Anterior cingulate cortex (tissue), 58 donors: ENCODE measurements at regions not wholly inside any gene's neighbourhood (a gene's known extent, or its start where the extent isn't known, plus 50 kb on each side); places are given as distances from the start of the nearest gene placed in this dataset.
A peak's percentile ranks its signal among the peaks of the same experiment; 100 is the strongest.

Source experiments
- DNase-seq, 58 donors: peaks; one replicate each; lab custom pipeline; 2025; lab: John Stamatoyannopoulos, UW

- peak in 13 of 58 donors; percentile 3 to 38 (median 10) for DNase-seq
Measured at GRCh38 chr2:7999683-8000476, 682.0 kb upstream of the ID2 start.

- no peak for DNase-seq
Measured at GRCh38 chr2:8000870-8001269, 681.0 kb upstream of the ID2 start.

- DNase-seq: no peak
Measured at GRCh38 chr2:8002765-8003393, 679.0 kb upstream of the ID2 start.

- peak in 3 of 58 donors; percentile 5 to 34 (median 15) for DNase-seq
Measured at GRCh38 chr2:8003462-8004075, 678.3 kb upstream of the ID2 start.

GRCh38 chr2:8004250-8004681, 677.6 kb upstream of the ID2 start:
- no peak for DNase-seq

- DNase-seq: no peak
Measured at GRCh38 chr2:8006181-8006580, 675.7 kb upstream of the ID2 start.

GRCh38 chr2:8006626-8007025, 675.2 kb upstream of the ID2 start:
- DNase-seq: no peak

GRCh38 chr2:8009010-8009597, 672.8 kb upstream of the ID2 start:
- no peak for DNase-seq

- no peak for DNase-seq
Measured at GRCh38 chr2:8015848-8016600, 665.8 kb upstream of the ID2 start.

GRCh38 chr2:8016688-8017087, 665.2 kb upstream of the ID2 start:
- DNase-seq: no peak

GRCh38 chr2:8018956-8019355, 662.9 kb upstream of the ID2 start:
- no peak for DNase-seq

GRCh38 chr2:8019934-8020333, 661.9 kb upstream of the ID2 start:
- DNase-seq: no peak

- no peak for DNase-seq
Measured at GRCh38 chr2:8021921-8022320, 659.9 kb upstream of the ID2 start.

GRCh38 chr2:8022908-8023640, 658.8 kb upstream of the ID2 start:
- DNase-seq: no peak

- no peak for DNase-seq
Measured at GRCh38 chr2:8024506-8024905, 657.4 kb upstream of the ID2 start.

GRCh38 chr2:8026381-8026780, 655.5 kb upstream of the ID2 start:
- no peak for DNase-seq

GRCh38 chr2:8027387-8027786, 654.5 kb upstream of the ID2 start:
- DNase-seq: no peak

- no peak for DNase-seq
Measured at GRCh38 chr2:8028036-8028435, 653.8 kb upstream of the ID2 start.

- DNase-seq: no peak
Measured at GRCh38 chr2:8028436-8028835, 653.4 kb upstream of the ID2 start.

GRCh38 chr2:8028981-8029380, 652.9 kb upstream of the ID2 start:
- no peak for DNase-seq
